Limb (tissue), 2 donors: ENCODE measurements at regions not wholly inside any gene's neighbourhood (a gene's known extent, or its start where the extent isn't known, plus 50 kb on each side); places are given as distances from the start of the nearest gene placed in this dataset.
"Not testable (repeated sequence)": the region's sequence is repeated elsewhere in the genome, so short reads cannot be mapped to it uniquely, and the experiment has no call there.

ENCODE experiments used
- DNase-seq, 2 donors: peaks; one replicate each; pipeline ENCODE4 v3.0.0-alpha.2; 2016; ENCODE audit errors: extremely low spot score in 2 of 2

- not testable (repeated sequence) for DNase-seq
Observed at GRCh38 chr5:176060472-176061268, 92.6 kb upstream of the THOC3 start.

- not testable (repeated sequence) for DNase-seq
Observed at GRCh38 chr5:176061269-176061622, 93.1 kb upstream of the THOC3 start.

GRCh38 chr5:176061660-176062059, 93.5 kb upstream of the THOC3 start:
- DNase-seq: not testable (repeated sequence)

- not testable (repeated sequence) for DNase-seq
Observed at GRCh38 chr5:176066262-176066945, 98.3 kb upstream of the THOC3 start.

- DNase-seq: not testable (repeated sequence)
Observed at GRCh38 chr5:176067162-176067561, 99.0 kb upstream of the THOC3 start.

GRCh38 chr5:176067948-176068347, 99.8 kb upstream of the THOC3 start:
- DNase-seq: not testable (repeated sequence)

GRCh38 chr5:176073996-176074571, 106.0 kb upstream of the THOC3 start:
- not testable (repeated sequence) for DNase-seq

- DNase-seq: not testable (repeated sequence)
Observed at GRCh38 chr5:176083717-176084116, 115.6 kb upstream of the THOC3 start.

GRCh38 chr5:176103083-176103482, 135.0 kb upstream of the THOC3 start:
- DNase-seq: not testable (repeated sequence)

GRCh38 chr5:176112888-176113287, 125.3 kb upstream of the SIMC1 start:
- not testable (repeated sequence) for DNase-seq

- not testable (repeated sequence) for DNase-seq
Observed at GRCh38 chr5:176113673-176114335, 124.4 kb upstream of the SIMC1 start.

- not testable (repeated sequence) for DNase-seq
Observed at GRCh38 chr5:176114825-176115224, 123.4 kb upstream of the SIMC1 start.

GRCh38 chr5:176117699-176118238, 120.5 kb upstream of the SIMC1 start:
- DNase-seq: not testable (repeated sequence)

GRCh38 chr5:176122361-176122760, 115.9 kb upstream of the SIMC1 start:
- not testable (repeated sequence) for DNase-seq

GRCh38 chr5:176124120-176124519, 114.1 kb upstream of the SIMC1 start:
- not testable (repeated sequence) for DNase-seq

- DNase-seq: no peak
Observed at GRCh38 chr5:176131771-176132170, 106.5 kb upstream of the SIMC1 start.

- DNase-seq: no peak
Observed at GRCh38 chr5:176132471-176133288, 105.5 kb upstream of the SIMC1 start.

- DNase-seq: no peak
Observed at GRCh38 chr5:176133289-176133870, 104.8 kb upstream of the SIMC1 start.

GRCh38 chr5:176133877-176134276, 104.3 kb upstream of the SIMC1 start:
- DNase-seq: no peak

GRCh38 chr5:176134529-176135223, 103.5 kb upstream of the SIMC1 start:
- peak in 1 of 2 donors; percentile 46 for DNase-seq
